B cell (primary cell): ENCODE measurements at regions not wholly inside any gene's neighbourhood (a gene's known extent, or its start where the extent isn't known, plus 50 kb on each side); places are given as distances from the start of the nearest gene placed in this dataset.
A peak's percentile ranks its signal among the peaks of the same experiment; 100 is the strongest.

Experiments used
- ATAC-seq: fragments of 200-7000 bp; cut with Tn5 transposase; one replicate; pipeline ENCODE4 v1.10.0; 2021; ENCODE audit warnings: low read depth, mild to moderate bottlenecking, moderate number of reproducible peaks, moderate library complexity
- CTCF ChIA-PET: fragments of 350-600 bp; sonication (Branson Sonifier 250); formaldehyde crosslinking; loops from one replicate; lab custom pipeline; 2021; ENCODE audit warnings: antibody characterized with exemption, inconsistent platforms; lab: Charles Lee
- POLR2A ChIA-PET: fragments of 350-600 bp; sonication (Branson Sonifier 250); formaldehyde crosslinking; loops from one replicate; lab custom pipeline; 2021; ENCODE audit warnings: antibody characterized with exemption; lab: Charles Lee
- DNase-seq: peaks from one replicate; pipeline ENCODE4 v3.0.0; 2013
- H2AFZ ChIP-seq: 2 replicates; pipeline ENCODE4 v1.6.1; 2012; ENCODE audit warnings: mild to moderate bottlenecking, low read depth, low read length; ENCODE audit not compliant: insufficient read depth, poor library complexity, severe bottlenecking
- H3K27ac ChIP-seq, 2 donors: 1 replicate in 1 of 2; 2 replicates in 1 of 2; pipeline ENCODE4 v1.5.1; 2012 to 2013; ENCODE audit warnings: low read length in 2 of 2, mild to moderate bottlenecking in 2 of 2, moderate library complexity in 1 of 2
- H3K27me3 ChIP-seq, 4 experiments: fragments of 200-600 bp in 1 of 4; sonication (generic) in 1 of 4; replicated peaks in 1 of 4; 1 replicate in 2 of 4; 2 replicates in 2 of 4; pipeline versions ENCODE4 v1.6.1 to v1.7.0; 2013 to 2016; ENCODE audit warnings: low read length in 3 of 4, mild to moderate bottlenecking in 2 of 4, mixed read lengths in 1 of 4, moderate library complexity in 1 of 4; ENCODE audit not compliant: insufficient read depth in 4 of 4, control insufficient read depth in 3 of 4; ENCODE audit errors: control extremely low read depth in 1 of 4
- H3K36me3 ChIP-seq, 2 experiments: replicated peaks in 1 of 2; 1 replicate in 1 of 2; 2 replicates in 1 of 2; pipeline versions ENCODE4 v1.6.1 to v1.7.1; 2013; ENCODE audit warnings: low read length in 1 of 2; ENCODE audit not compliant: insufficient read depth in 2 of 2, control insufficient read depth in 1 of 2; ENCODE audit errors: control extremely low read depth in 1 of 2, extremely low read depth in 1 of 2
- H3K4me1 ChIP-seq, 2 donors: fragments of 200-600 bp in 1 of 2; sonication (generic) in 1 of 2; 1 replicate in 1 of 2; 2 replicates in 1 of 2; pipeline versions ENCODE4 v1.5.1 to v1.6.1; 2013 to 2017; ENCODE audit warnings: low read length in 2 of 2; ENCODE audit not compliant: control insufficient read depth in 2 of 2, insufficient read depth in 2 of 2
- H3K4me2 ChIP-seq: replicated peaks from 2 replicates; pipeline ENCODE3; 2012; ENCODE audit warnings: mild to moderate bottlenecking, low read depth, low read length; ENCODE audit not compliant: poor library complexity, severe bottlenecking
- H3K4me3 ChIP-seq, 5 experiments: fragments of 200-600 bp in 1 of 5; sonication (generic) in 1 of 5; 1 replicate in 3 of 5; 2 replicates in 2 of 5; pipeline versions ENCODE4 v1.5.1 to v1.7.0; 2011 to 2016; ENCODE audit warnings: low read length in 4 of 5, mild to moderate bottlenecking in 4 of 5, low read depth in 2 of 5, control low read depth in 1 of 5, moderate library complexity in 1 of 5; ENCODE audit not compliant: insufficient read depth in 1 of 5; ENCODE audit errors: control extremely low read depth in 1 of 5, extremely low read depth in 1 of 5
- H3K79me2 ChIP-seq: fragments of 200-600 bp; sonication (generic); one replicate; pipeline ENCODE4 v1.6.0; 2016; ENCODE audit warnings: low read length; ENCODE audit not compliant: control insufficient read depth, insufficient read depth
- H3K9ac ChIP-seq: fragments of 200-600 bp; sonication (generic); 2 replicates; pipeline ENCODE4 v1.6.1; 2017; ENCODE audit warnings: mild to moderate bottlenecking, low read length, moderate library complexity
- H3K9me3 ChIP-seq, 3 donors: one replicate each; pipeline versions ENCODE4 v1.6.1 to v1.7.1; 2013; ENCODE audit warnings: low read length in 2 of 3; ENCODE audit not compliant: control insufficient read depth in 2 of 3, insufficient read depth in 1 of 3; ENCODE audit errors: control extremely low read depth in 1 of 3
- H4K20me1 ChIP-seq: 2 replicates; pipeline ENCODE4 v1.6.0; 2012; ENCODE audit warnings: mild to moderate bottlenecking, low read length; ENCODE audit not compliant: insufficient read depth, control insufficient read depth, poor library complexity, severe bottlenecking
- H3K27ac Mint-ChIP-seq: one replicate; pipeline ENCODE4 v1.8.0; 2021; ENCODE audit warnings: mixed read lengths
- H3K27me3 Mint-ChIP-seq: one replicate; pipeline ENCODE4 v1.8.0; 2021; ENCODE audit warnings: mixed read lengths
- H3K4me1 Mint-ChIP-seq: one replicate; pipeline ENCODE4 v1.8.0; 2021; ENCODE audit warnings: mixed read lengths
- H3K4me3 Mint-ChIP-seq: one replicate; pipeline ENCODE4 v1.8.0; 2021; ENCODE audit warnings: mixed read lengths
- H3K9me3 Mint-ChIP-seq: one replicate; pipeline ENCODE4 v1.8.0; 2022; ENCODE audit warnings: mixed read lengths; ENCODE audit not compliant: insufficient read depth
- EZH2 ChIP-seq: IDR thresholded peaks from 2 replicates; pipeline ENCODE4 v1.6.1; 2012; ENCODE audit warnings: borderline replicate concordance, low read depth, mild to moderate bottlenecking, moderate library complexity, low read length; ENCODE audit not compliant: insufficient read depth, poor library complexity, severe bottlenecking
- WGBS: methylation state at CpG from one replicate; pipeline ENCODE4 v1.1.5; 2013; ENCODE audit warnings: missing lambda C conversion rate; ENCODE audit not compliant: insufficient coverage; 5-methylcytosine and 5-hydroxymethylcytosine counted together
- intact Hi-C: fragments of 100-400 bp; cut with micrococcal nuclease; formaldehyde crosslinking; loops from one replicate; pipeline ENCODE4 v1.10.0; 2022
- TF ChIP-seq, protein P1 (sequence below): fragments of 200-600 bp; IDR thresholded peaks from one replicate; pipeline ENCODE4 v1.8.0; 2022; ENCODE audit warnings: antibody characterized with exemption, mild to moderate bottlenecking

DNA sequence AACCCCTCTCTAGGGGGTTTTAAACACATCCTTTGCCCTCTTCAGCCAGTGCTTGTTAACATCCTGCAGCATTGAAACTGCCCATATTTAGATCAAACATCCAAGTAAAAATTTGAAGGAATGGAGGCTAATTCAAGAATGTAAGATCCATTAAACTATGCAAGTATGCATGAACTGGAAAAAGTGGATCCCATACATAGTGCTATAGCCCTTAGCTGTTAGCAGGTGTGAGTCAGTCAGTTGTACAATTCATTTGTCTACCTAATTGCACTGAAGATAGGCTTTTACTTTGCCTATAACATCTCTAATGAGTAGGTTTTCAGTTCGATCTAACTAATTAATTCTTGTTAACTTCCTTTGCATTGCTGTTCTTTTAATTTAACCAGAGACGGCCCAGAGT lies 270.9 kb downstream of the LMO4 start:
- H3K4me1 ChIP-seq, result peaks cover 0 to 7% of the 10 kb centered on the region in 2 donors
- ChIA-PET POLR2A (no interaction called here), CTCF (no interaction called here)
- DNase-seq (no peak), ATAC-seq (no peak)
- peak overlapping the region; percentile 4 for H2AFZ ChIP-seq
- Mint-ChIP-seq H3K9me3 (no peaks in the 10 kb centered on the region), H3K4me1 (peaks cover 6% of the 10 kb centered on the region), H3K27me3 (no peaks in the 10 kb centered on the region), H3K4me3 (no peak overlapping the region), H3K27ac (no peak overlapping the region)
- H3K4me3 ChIP-seq, result no peak overlapping the region
- WGBS, result no CpG with 5 or more reads among the region's 2 CpGs
- H3K79me2 ChIP-seq, result no peaks in the 10 kb centered on the region
- H3K4me2 ChIP-seq, result no peak overlapping the region
- peaks cover 0 to 1% (median 0%) of the 10 kb centered on the region in 3 donors for H3K9me3 ChIP-seq
- H3K36me3 ChIP-seq, result no peaks in the 10 kb centered on the region
- no peak for TF ChIP-seq EZH2
- TF ChIP-seq, protein P1, sequence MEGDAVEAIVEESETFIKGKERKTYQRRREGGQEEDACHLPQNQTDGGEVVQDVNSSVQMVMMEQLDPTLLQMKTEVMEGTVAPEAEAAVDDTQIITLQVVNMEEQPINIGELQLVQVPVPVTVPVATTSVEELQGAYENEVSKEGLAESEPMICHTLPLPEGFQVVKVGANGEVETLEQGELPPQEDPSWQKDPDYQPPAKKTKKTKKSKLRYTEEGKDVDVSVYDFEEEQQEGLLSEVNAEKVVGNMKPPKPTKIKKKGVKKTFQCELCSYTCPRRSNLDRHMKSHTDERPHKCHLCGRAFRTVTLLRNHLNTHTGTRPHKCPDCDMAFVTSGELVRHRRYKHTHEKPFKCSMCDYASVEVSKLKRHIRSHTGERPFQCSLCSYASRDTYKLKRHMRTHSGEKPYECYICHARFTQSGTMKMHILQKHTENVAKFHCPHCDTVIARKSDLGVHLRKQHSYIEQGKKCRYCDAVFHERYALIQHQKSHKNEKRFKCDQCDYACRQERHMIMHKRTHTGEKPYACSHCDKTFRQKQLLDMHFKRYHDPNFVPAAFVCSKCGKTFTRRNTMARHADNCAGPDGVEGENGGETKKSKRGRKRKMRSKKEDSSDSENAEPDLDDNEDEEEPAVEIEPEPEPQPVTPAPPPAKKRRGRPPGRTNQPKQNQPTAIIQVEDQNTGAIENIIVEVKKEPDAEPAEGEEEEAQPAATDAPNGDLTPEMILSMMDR, result no peak
- H4K20me1 ChIP-seq, result no peaks in the 10 kb centered on the region
- no peaks in the 10 kb centered on the region for H3K27me3 ChIP-seq
- no peak overlapping the region for H3K9ac ChIP-seq
- intact Hi-C loops, result no loop called here
- no peak overlapping the region for H3K27ac ChIP-seq

- H3K4me2 ChIP-seq, result no peak overlapping the region
- TF ChIP-seq, protein P1, result no peak
- no peak for TF ChIP-seq EZH2
- H3K27me3 Mint-ChIP-seq, result no peaks in the 10 kb centered on the region
- no peak overlapping the region for H3K27ac Mint-ChIP-seq
- H2AFZ ChIP-seq, result peak overlapping the region; percentile 4
- H3K4me3 Mint-ChIP-seq, result no peak overlapping the region
- DNase-seq (no peak), ATAC-seq (no peak)
- no peaks in the 10 kb centered on the region for H3K9me3 Mint-ChIP-seq
- H3K27ac ChIP-seq, result no peak overlapping the region
- ChIA-PET CTCF (no interaction called here), POLR2A (no interaction called here)
- H3K36me3 ChIP-seq, result no peaks in the 10 kb centered on the region
- H3K27me3 ChIP-seq, result no peaks in the 10 kb centered on the region
- peaks cover 3% of the 10 kb centered on the region for H3K4me1 Mint-ChIP-seq
- no peak overlapping the region for H3K4me3 ChIP-seq
- 100% methylated on average over 2 of the region's 6 CpGs for WGBS
- H3K9me3 ChIP-seq, result peaks cover 0 to 1% (median 0%) of the 10 kb centered on the region in 3 donors
- H3K9ac ChIP-seq, result no peak overlapping the region
- no peaks in the 10 kb centered on the region for H3K79me2 ChIP-seq
- intact Hi-C loops, result no loop called here
- H4K20me1 ChIP-seq, result no peaks in the 10 kb centered on the region
- H3K4me1 ChIP-seq, result peaks cover 0 to 2% of the 10 kb centered on the region in 2 donors
These were observed 271.6 kb downstream of the LMO4 start for GRCh38 chr1:87600055-87600850.
